AG09319 (cell line): ENCODE measurements at regions not wholly inside any gene's neighbourhood (a gene's known extent, or its start where the extent isn't known, plus 50 kb on each side); places are given as distances from the start of the nearest gene placed in this dataset.

Source experiments
- DNase-seq: peaks from one replicate; pipeline ENCODE4 v3.0.0-alpha.2; 2010; ENCODE audit warnings: low read depth; ENCODE audit errors: extremely low read depth
- CTCF ChIP-seq: IDR thresholded peaks from 2 replicates; pipeline ENCODE4 v1.5.1; 2011; ENCODE audit warnings: low read depth, mild to moderate bottlenecking, inconsistent platforms, low read length, moderate library complexity

GRCh38 chr6:74282143-74282689 is 586.2 kb downstream of the CD109 start:
- TF ChIP-seq CTCF: no peak
- no peak for DNase-seq

DNA sequence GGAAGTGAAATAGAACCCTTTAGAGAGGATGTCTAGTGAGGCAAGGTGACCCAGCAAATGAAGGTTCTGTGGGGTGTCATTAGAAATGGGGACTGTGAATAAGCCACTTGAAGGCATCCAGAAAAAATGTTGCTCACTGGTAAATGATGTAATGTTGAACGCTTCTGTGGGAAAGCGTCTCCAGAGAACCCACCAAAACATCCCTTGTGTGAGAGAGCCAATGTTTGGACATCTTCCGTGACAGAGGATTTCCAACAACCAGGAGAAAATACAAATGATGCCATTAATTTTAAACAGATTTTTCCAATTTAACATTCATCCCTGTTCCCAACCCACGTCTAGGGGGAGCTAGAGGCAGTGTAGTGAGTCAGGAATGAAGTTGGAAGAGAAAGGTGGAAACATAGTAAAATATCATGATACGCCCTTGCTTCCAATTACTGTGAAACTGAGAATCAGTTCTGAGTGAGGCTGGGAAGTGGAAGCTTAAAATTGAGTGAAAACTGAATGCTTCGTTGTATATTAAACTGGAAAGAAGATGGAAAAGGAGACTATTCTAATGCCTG is 584.2 kb downstream of the CD109 start:
- peak; percentile 42 for TF ChIP-seq CTCF
- no peak for DNase-seq

DNA sequence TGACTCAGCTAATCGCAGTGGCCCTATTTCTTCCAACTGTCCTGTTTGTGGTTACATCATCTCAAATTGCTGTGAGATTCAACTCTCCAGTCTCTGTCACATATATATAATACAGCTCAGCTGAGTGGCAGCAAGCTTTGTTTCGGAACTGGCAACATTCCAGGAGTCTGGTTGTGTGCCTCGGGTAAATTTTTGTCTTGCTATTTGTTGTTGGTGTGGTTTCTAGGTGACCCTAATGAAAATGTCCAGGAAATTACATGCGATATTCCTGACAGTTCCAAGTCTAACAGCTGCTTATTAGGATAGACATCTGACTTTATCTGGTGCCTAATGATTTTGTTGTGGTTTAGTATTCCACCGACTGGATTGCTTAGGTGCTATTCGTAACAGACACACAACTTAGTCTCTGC is 581.8 kb downstream of the CD109 start:
- TF ChIP-seq CTCF: no peak
- no peak for DNase-seq

- DNase-seq: no peak
Observed at GRCh38 chr6:74273541-74273940, 577.5 kb downstream of the CD109 start.

GRCh38 chr6:74269600-74269858 is 573.5 kb downstream of the CD109 start:
- no peak for DNase-seq
- no peak for TF ChIP-seq CTCF

More at GRCh38 chr6:74273541-74273940, 577.5 kb downstream of the CD109 start:
- TF ChIP-seq CTCF: no peak

GRCh38 chr6:74268815-74269599 is 573.0 kb downstream of the CD109 start:
- DNase-seq: no peak

More at GRCh38 chr6:74268815-74269599, 573.0 kb downstream of the CD109 start:
- TF ChIP-seq CTCF: no peak
